Panc1 (cell line): ENCODE measurements at regions not wholly inside any gene's neighbourhood (a gene's known extent, or its start where the extent isn't known, plus 50 kb on each side); places are given as distances from the start of the nearest gene placed in this dataset.
"Not testable (repeated sequence)": the region's sequence is repeated elsewhere in the genome, so short reads cannot be mapped to it uniquely, and the experiment has no call there.

Experiments used
- ATAC-seq: fragments of 200-7000 bp; cut with Tn5 transposase; 2 replicates; pipeline ENCODE4 v1.9.1; 2020; ENCODE audit warnings: mild to moderate bottlenecking, moderate library complexity
- BruUV-seq: library from RNA; stranded (reverse); fragments of 400-500 nt; replicated peaks from 2 replicates; lab custom pipeline; 2021; lab: Mats Ljungman, UMichigan
- CTCF ChIA-PET: fragments of 300-600 bp; sonication (Branson Sonifier 250); formaldehyde crosslinking; loops from one replicate; lab custom pipeline; 2022; ENCODE audit warnings: antibody characterized with exemption; lab: Charles Lee
- POLR2A ChIA-PET: fragments of 300-600 bp; sonication (Branson Sonifier 250); formaldehyde crosslinking; loops from one replicate; lab custom pipeline; 2022; ENCODE audit warnings: antibody characterized with exemption; lab: Charles Lee
- DNase-seq: peaks from one replicate; pipeline ENCODE4 v3.0.0-alpha.2; 2010; ENCODE audit warnings: low read depth, low spot score
- H3K27ac ChIP-seq: 2 replicates; pipeline ENCODE4 v1.5.1; 2011; ENCODE audit warnings: mild to moderate bottlenecking, low read length, inconsistent platforms
- H3K27me3 ChIP-seq: fragments of 200-500 bp; sonication (Bioruptor generic); 2 replicates; pipeline ENCODE4 v1.6.0; 2014; ENCODE audit warnings: low read length, inconsistent platforms; ENCODE audit not compliant: control insufficient read depth, insufficient read depth
- H3K36me3 ChIP-seq: fragments of 200-500 bp; sonication (Bioruptor generic); 2 replicates; pipeline ENCODE4 v1.5.1; 2014; ENCODE audit warnings: inconsistent platforms, mild to moderate bottlenecking, low read length, moderate library complexity; ENCODE audit not compliant: control insufficient read depth, insufficient read depth
- H3K4me1 ChIP-seq: 2 replicates; pipeline ENCODE4 v1.5.1; 2011; ENCODE audit warnings: inconsistent platforms, mild to moderate bottlenecking, low read length, moderate library complexity; ENCODE audit not compliant: control insufficient read depth, insufficient read depth
- H3K4me3 ChIP-seq, 2 experiments: 2 replicates each; pipeline ENCODE4 v1.5.1; 2011 to 2012; ENCODE audit warnings: low read depth in 2 of 2, low read length in 2 of 2, mild to moderate bottlenecking in 2 of 2, inconsistent platforms in 1 of 2, moderate library complexity in 1 of 2
- H3K9me3 ChIP-seq: fragments of 200-500 bp; sonication (Bioruptor generic); 2 replicates; pipeline ENCODE4 v1.5.1; 2014; ENCODE audit warnings: low read depth, mild to moderate bottlenecking, inconsistent platforms, low read length, moderate library complexity; ENCODE audit not compliant: control insufficient read depth, insufficient read depth
- POLR2AphosphoS5 ChIP-seq: IDR thresholded peaks from 2 replicates; pipeline ENCODE4 v1.6.1; 2012; ENCODE audit warnings: mild to moderate bottlenecking, low read depth, low read length, moderate library complexity
- REST ChIP-seq, 2 experiments: IDR thresholded peaks; 2 replicates each; pipeline ENCODE4 v1.6.1; 2011 to 2012; ENCODE audit warnings: low read depth in 2 of 2, control low read depth in 1 of 2, low read length in 1 of 2, mild to moderate bottlenecking in 1 of 2, moderate library complexity in 1 of 2; ENCODE audit not compliant: insufficient read depth in 1 of 2
- SIN3A ChIP-seq: IDR thresholded peaks from 2 replicates; pipeline ENCODE4 v1.6.1; 2012; ENCODE audit warnings: low read depth, mild to moderate bottlenecking, low read length, moderate library complexity, borderline replicate concordance; ENCODE audit not compliant: insufficient read depth
- TCF7L2 ChIP-seq: IDR thresholded peaks from 2 replicates; pipeline ENCODE4 v1.6.1; 2011; ENCODE audit warnings: mild to moderate bottlenecking, low read depth, low read length, inconsistent platforms
- in situ Hi-C: cut with HindIII; loops from 2 replicates; pipeline ENCODE4 v1.10.0; 2016; ENCODE audit warnings: low sequenced_read_pairs, low pct_unique_long_range_greater_than_20kb
- intact Hi-C: fragments of 100-400 bp; cut with micrococcal nuclease; formaldehyde crosslinking; loops from one replicate; pipeline ENCODE4 v1.10.0; 2022; ENCODE audit not compliant: unreplicated experiment
- TF ChIP-seq, protein P1 (sequence below): fragments of 450-650 bp; IDR thresholded peaks from 2 replicates; pipeline ENCODE4 v1.5.1; 2017; ENCODE audit warnings: mild to moderate bottlenecking

GRCh38 chr2:109692013-109692743, 78.0 kb downstream of the SOWAHC start:
- ATAC-seq (no peak), DNase-seq (no peak)
- Histone ChIP-seq H3K4me1 (no peaks in the 10 kb centered on the region), H3K27ac (no peak overlapping the region), H3K27me3 (no peaks in the 10 kb centered on the region), H3K9me3 (no peaks in the 10 kb centered on the region), H3K36me3 (no peaks in the 10 kb centered on the region), H3K4me3 (no peak overlapping the region)
- intact Hi-C loops (no loop called here), in situ Hi-C loops (no loop called here)
- no peak for TF ChIP-seq SIN3A
- no peak for TF ChIP-seq REST (IDR thresholded peaks at IDR 0.05; ENCODE audit: insufficient read depth in 1 of 2, low read depth in 2 of 2, low read length in 1 of 2)
- POLR2A ChIA-PET = no interaction called here
- BruUV-seq = no TSS peak
- CTCF ChIA-PET = no interaction called here

DNA sequence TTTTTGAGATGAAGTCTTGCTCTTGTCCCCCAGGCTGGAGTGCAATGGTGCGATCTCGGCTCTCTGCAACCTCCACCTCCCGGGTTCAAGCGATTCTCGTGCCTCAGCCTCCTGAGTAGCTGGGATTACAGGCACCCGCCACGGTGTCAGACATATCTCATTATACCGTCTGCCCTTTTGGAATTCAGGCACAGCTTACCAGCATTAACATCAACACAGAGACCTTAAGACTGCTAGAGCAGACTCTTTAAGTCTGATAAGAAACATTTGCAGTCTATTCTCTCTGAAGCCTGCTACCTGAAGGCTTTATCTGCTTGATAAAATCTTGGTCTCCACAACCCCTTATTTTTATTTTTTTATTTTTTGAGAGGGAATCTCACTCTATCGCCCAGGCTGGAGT, 78.7 kb downstream of the SOWAHC start:
- H3K27ac ChIP-seq, H3K4me3 ChIP-seq, ATAC-seq, H3K9me3 ChIP-seq, in situ Hi-C loops, intact Hi-C loops, POLR2A ChIA-PET, CTCF ChIA-PET, H3K27me3 ChIP-seq, H3K36me3 ChIP-seq, H3K4me1 ChIP-seq, DNase-seq, BruUV-seq: not testable (repeated sequence)

DNA sequence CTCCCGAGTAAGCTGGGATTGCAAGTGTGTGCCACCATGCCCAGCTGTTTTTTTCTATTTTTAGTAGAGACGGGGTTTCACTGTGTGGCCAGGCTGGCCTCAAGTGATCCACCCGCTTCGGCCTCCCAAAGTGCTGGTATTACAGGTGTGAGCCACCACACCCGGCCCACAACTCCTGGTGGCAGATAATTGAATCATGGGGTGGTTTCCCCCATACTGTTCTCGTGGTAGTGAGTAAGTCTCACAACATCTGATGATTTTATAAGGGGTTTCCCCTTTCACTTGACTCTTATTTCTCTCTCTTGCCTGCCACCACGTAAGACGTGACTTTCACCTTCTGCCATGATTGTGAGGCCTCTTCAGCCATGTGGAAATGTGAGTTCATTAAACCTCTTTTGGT, 79.1 kb downstream of the SOWAHC start:
- DNase-seq, POLR2A ChIA-PET, H3K36me3 ChIP-seq, H3K27me3 ChIP-seq, BruUV-seq, H3K4me3 ChIP-seq, in situ Hi-C loops, ATAC-seq, H3K4me1 ChIP-seq, intact Hi-C loops, H3K27ac ChIP-seq, CTCF ChIA-PET, H3K9me3 ChIP-seq: not testable (repeated sequence)

DNA sequence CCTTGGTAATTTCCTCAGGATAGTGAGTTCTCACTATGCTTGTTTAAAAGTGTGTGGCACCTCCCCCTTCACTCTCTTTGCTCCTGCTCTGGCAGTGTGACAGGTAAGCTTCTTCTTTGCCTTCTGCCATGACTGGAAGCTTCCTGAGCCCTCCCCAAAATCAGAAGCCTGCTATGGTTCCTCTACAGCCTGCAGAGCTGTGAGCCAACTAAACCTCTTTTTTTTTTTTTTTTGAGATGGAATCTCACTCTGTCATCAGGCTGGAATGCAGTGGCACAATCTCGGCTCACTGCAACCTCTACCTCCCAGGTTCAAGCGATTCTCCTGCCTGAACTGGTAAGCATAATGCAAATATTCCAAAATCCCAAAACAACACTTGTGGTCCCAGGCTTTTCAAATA, 80.0 kb downstream of the SOWAHC start:
- intact Hi-C loops = no loop called here
- in situ Hi-C loops = no loop called here
- H3K27ac ChIP-seq = no peak overlapping the region

More for the DNA sequence above, 80.0 kb downstream of the SOWAHC start:
- BruUV-seq = no TSS peak
- Histone ChIP-seq H3K36me3 (no peaks in the 10 kb centered on the region), H3K4me1 (peaks cover 6% of the 10 kb centered on the region), H3K9me3 (no peaks in the 10 kb centered on the region), H3K27me3 (no peaks in the 10 kb centered on the region), H3K4me3 (no peak overlapping the region)
- ATAC-seq (no peak), DNase-seq (no peak)
- ChIA-PET POLR2A (no interaction called here), CTCF (no interaction called here)
- TF ChIP-seq, protein P1, sequence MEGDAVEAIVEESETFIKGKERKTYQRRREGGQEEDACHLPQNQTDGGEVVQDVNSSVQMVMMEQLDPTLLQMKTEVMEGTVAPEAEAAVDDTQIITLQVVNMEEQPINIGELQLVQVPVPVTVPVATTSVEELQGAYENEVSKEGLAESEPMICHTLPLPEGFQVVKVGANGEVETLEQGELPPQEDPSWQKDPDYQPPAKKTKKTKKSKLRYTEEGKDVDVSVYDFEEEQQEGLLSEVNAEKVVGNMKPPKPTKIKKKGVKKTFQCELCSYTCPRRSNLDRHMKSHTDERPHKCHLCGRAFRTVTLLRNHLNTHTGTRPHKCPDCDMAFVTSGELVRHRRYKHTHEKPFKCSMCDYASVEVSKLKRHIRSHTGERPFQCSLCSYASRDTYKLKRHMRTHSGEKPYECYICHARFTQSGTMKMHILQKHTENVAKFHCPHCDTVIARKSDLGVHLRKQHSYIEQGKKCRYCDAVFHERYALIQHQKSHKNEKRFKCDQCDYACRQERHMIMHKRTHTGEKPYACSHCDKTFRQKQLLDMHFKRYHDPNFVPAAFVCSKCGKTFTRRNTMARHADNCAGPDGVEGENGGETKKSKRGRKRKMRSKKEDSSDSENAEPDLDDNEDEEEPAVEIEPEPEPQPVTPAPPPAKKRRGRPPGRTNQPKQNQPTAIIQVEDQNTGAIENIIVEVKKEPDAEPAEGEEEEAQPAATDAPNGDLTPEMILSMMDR = no peak
- TF ChIP-seq REST (IDR thresholded peaks at IDR 0.05; ENCODE audit: insufficient read depth in 1 of 2, low read depth in 2 of 2, low read length in 1 of 2) (no peak), POLR2AphosphoS5 (no peak), SIN3A (no peak), TCF7L2 (no peak)
